ENCODE measurements at regions not wholly inside any gene's neighbourhood (a gene's known extent, or its start where the extent isn't known, plus 50 kb on each side); places are given as distances from the start of the nearest gene placed in this dataset.

GRCh38 chr12:111029732-111030131, 109.4 kb upstream of the MYL2 start:
- TF ChIP-seq EZH2phosphoT487 (IDR thresholded peaks at IDR 0.05; ENCODE audit: low read depth), result no peak
- TF ChIP-seq, protein P1, sequence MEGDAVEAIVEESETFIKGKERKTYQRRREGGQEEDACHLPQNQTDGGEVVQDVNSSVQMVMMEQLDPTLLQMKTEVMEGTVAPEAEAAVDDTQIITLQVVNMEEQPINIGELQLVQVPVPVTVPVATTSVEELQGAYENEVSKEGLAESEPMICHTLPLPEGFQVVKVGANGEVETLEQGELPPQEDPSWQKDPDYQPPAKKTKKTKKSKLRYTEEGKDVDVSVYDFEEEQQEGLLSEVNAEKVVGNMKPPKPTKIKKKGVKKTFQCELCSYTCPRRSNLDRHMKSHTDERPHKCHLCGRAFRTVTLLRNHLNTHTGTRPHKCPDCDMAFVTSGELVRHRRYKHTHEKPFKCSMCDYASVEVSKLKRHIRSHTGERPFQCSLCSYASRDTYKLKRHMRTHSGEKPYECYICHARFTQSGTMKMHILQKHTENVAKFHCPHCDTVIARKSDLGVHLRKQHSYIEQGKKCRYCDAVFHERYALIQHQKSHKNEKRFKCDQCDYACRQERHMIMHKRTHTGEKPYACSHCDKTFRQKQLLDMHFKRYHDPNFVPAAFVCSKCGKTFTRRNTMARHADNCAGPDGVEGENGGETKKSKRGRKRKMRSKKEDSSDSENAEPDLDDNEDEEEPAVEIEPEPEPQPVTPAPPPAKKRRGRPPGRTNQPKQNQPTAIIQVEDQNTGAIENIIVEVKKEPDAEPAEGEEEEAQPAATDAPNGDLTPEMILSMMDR (IDR thresholded peaks at IDR 0.05; ENCODE audit: low read depth, low read length), result no peak

Data from OCI-LY3 (cell line).